ENCODE measurements at regions not wholly inside any gene's neighbourhood (a gene's known extent, or its start where the extent isn't known, plus 50 kb on each side); places are given as distances from the start of the nearest gene placed in this dataset.

DNA sequence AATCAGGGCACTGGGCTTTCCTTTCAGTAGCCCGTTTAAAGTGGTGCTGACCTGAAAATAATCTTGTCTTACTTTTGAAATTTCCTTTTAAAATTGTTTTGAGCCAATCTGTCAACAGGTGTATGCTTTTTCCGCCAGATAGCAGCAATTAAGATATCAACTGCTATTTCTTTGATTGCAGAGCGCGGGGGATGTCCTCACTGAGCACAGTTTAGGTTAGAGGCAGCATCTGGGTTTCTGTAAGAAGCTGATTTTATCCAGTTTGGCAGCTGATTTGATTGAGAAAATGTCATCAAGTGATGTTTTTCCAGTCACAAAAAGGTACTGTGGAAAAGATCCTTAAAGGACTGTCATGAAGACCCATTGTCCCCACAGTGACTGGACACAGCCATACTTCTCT, 371.8 kb downstream of the ADAMTS20 start:
- TF ChIP-seq, protein P1, sequence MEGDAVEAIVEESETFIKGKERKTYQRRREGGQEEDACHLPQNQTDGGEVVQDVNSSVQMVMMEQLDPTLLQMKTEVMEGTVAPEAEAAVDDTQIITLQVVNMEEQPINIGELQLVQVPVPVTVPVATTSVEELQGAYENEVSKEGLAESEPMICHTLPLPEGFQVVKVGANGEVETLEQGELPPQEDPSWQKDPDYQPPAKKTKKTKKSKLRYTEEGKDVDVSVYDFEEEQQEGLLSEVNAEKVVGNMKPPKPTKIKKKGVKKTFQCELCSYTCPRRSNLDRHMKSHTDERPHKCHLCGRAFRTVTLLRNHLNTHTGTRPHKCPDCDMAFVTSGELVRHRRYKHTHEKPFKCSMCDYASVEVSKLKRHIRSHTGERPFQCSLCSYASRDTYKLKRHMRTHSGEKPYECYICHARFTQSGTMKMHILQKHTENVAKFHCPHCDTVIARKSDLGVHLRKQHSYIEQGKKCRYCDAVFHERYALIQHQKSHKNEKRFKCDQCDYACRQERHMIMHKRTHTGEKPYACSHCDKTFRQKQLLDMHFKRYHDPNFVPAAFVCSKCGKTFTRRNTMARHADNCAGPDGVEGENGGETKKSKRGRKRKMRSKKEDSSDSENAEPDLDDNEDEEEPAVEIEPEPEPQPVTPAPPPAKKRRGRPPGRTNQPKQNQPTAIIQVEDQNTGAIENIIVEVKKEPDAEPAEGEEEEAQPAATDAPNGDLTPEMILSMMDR (IDR thresholded peaks at IDR 0.05) = no peak
- ATAC-seq (ENCODE audit: low FRiP score) = no peak
- DNase-seq (ENCODE audit: low spot score) = no peak

GRCh38 chr12:43179486-43179885, 372.5 kb downstream of the ADAMTS20 start:
- ATAC-seq (ENCODE audit: low FRiP score) = no peak
- no peak for DNase-seq (ENCODE audit: low spot score)
- TF ChIP-seq, protein P1 (IDR thresholded peaks at IDR 0.05) = no peak

DNA sequence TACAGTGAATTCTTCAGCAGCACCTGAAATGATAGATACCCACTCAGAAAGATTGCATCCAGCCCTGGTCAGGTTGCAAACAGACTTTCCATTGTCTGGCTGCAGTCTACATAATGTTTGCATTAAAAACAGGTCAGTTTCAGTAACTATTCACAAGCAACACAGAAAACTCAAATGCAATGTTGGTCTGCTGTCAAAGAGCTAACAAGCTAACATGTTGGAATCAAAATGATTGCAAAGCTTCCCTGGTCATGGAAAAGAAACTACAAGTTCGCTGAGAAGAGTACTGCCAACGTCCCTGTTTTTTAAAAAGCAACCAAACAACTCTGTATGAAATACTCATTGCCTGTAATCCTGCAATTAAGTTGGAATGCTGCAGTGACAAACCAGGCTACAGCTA, 374.7 kb downstream of the ADAMTS20 start:
- ATAC-seq (ENCODE audit: low FRiP score) = no peak
- no peak for DNase-seq (ENCODE audit: low spot score)
- TF ChIP-seq, protein P1 (IDR thresholded peaks at IDR 0.05) = no peak

DNA sequence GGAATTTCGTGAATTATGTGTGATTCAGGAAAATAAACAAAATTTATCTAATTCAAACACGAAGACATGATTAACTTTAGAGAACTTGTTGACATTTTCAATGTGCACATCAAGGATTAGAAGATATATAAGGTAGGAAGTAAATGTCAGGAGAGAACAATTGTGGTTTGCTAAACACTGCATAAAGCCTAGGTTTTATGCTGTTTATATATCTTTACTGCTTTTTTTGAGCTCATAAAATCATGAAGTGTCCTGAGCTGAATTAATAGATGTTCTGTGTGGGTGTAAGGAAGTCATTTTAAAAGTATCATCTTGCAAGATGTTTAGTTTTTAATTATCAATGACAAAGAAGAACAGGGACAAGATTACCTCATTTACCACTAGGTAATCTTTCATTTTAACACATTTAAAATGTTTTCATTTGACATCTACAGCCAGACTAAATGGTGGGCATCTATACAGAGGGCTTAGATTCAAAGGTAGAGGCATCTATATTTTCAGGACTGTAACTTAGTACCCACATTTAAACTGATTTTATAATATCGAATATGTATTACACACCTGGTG, 382.8 kb downstream of the ADAMTS20 start:
- ATAC-seq (ENCODE audit: low FRiP score) = no peak
- no peak for DNase-seq (ENCODE audit: low spot score)

DNA sequence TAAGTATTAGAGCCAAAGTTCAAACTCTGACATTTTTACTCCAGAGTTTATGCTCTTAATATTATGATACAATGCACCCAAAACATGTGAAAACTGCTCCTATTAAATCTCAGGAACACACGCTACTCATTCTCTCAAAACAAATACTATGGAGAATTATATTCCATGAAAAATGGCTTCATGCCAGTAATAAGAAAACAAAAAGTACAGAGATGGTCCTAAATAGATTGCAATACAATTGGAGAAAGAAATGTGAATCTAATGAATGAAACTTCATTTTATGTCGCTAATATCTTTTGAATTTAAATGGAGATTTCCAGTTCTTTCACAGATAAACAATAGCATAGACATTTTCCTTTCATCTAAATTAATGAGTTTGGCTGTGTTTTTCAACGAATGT, 384.3 kb downstream of the ADAMTS20 start:
- TF ChIP-seq, protein P1 (IDR thresholded peaks at IDR 0.05) = no peak
- DNase-seq (ENCODE audit: low spot score) (no peak), ATAC-seq (ENCODE audit: low FRiP score) (no peak)

More for the DNA sequence above, 382.8 kb downstream of the ADAMTS20 start:
- TF ChIP-seq, protein P1 (IDR thresholded peaks at IDR 0.05) = no peak

GRCh38 chr12:43165351-43165750, 386.7 kb downstream of the ADAMTS20 start:
- DNase-seq (ENCODE audit: low spot score) = no peak
- no peak for ATAC-seq (ENCODE audit: low FRiP score)
- TF ChIP-seq, protein P1 (IDR thresholded peaks at IDR 0.05) = no peak

- no peak for ATAC-seq (ENCODE audit: low FRiP score)
- DNase-seq (ENCODE audit: low spot score) = no peak
- TF ChIP-seq, protein P1 (IDR thresholded peaks at IDR 0.05) = no peak
Measured at GRCh38 chr12:43162138-43162537, 389.9 kb downstream of the ADAMTS20 start.

All from omental fat pad (tissue), 3 donors.